Tibial nerve (tissue), 4 donors: ENCODE measurements at regions not wholly inside any gene's neighbourhood (a gene's known extent, or its start where the extent isn't known, plus 50 kb on each side); places are given as distances from the start of the nearest gene placed in this dataset.

Experiments
- EP300 ChIP-seq, 2 donors: sonication (generic); formaldehyde crosslinking; IDR thresholded peaks; one replicate each; pipeline ENCODE4 v1.6.1; 2017; ENCODE audit warnings: antibody characterized with exemption in 2 of 2, mild to moderate bottlenecking in 1 of 2
- POLR2A ChIP-seq, 2 donors: fragments of 450-650 bp; IDR thresholded peaks; one replicate each; pipeline ENCODE4 v1.6.1; 2017; ENCODE audit warnings: antibody characterized with exemption in 2 of 2, mild to moderate bottlenecking in 2 of 2, moderate library complexity in 2 of 2
- TF ChIP-seq, protein P1 (sequence below), 5 experiments: fragments of 200-600 bp in 3 of 5; fragments of 450-650 bp in 2 of 5; sonication (generic) in 3 of 5; IDR thresholded peaks; one replicate each; pipeline ENCODE4 v1.5.1; 2016 to 2019; ENCODE audit warnings: antibody characterized with exemption in 5 of 5, mild to moderate bottlenecking in 3 of 5, moderate library complexity in 2 of 5

DNA sequence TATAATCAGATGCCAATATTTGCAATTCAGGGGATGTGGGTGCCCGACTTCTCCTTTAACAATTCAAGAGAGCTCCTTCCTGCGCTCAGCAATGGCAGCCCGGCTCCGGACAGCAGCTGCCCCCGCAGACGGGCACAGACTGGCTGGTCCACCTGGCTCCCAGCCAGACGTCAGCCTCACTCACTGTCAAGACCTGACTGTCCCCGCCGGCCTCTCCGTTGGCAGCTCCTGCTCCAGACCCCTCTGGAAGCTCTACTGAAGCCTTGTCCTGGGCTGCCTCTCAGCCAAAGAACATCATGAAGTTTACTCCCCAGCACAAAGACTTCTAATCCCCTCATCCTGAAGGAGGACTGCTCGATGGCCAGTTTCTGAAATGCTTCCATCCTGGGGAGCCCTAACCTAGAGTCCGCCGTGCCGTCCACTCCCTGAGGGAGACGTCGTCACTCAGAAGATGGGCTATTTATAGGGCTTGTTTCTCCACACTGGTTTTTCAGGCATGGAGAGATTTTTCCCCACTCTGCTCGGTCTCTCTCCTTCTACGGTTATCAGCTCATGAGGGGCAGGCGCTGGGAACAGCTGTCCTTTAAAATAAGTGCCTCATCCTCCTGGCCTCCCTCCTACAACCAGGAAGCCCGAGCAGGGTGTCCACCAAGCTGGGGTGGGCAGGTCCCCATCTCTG, 126.2 kb downstream of the RFLNA start:
- TF ChIP-seq, protein P1, sequence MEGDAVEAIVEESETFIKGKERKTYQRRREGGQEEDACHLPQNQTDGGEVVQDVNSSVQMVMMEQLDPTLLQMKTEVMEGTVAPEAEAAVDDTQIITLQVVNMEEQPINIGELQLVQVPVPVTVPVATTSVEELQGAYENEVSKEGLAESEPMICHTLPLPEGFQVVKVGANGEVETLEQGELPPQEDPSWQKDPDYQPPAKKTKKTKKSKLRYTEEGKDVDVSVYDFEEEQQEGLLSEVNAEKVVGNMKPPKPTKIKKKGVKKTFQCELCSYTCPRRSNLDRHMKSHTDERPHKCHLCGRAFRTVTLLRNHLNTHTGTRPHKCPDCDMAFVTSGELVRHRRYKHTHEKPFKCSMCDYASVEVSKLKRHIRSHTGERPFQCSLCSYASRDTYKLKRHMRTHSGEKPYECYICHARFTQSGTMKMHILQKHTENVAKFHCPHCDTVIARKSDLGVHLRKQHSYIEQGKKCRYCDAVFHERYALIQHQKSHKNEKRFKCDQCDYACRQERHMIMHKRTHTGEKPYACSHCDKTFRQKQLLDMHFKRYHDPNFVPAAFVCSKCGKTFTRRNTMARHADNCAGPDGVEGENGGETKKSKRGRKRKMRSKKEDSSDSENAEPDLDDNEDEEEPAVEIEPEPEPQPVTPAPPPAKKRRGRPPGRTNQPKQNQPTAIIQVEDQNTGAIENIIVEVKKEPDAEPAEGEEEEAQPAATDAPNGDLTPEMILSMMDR (IDR thresholded peaks at IDR 0.05): no peak
- TF ChIP-seq POLR2A (IDR thresholded peaks at IDR 0.05): no peak
- TF ChIP-seq EP300 (IDR thresholded peaks at IDR 0.05): no peak
